ENCODE measurements at regions not wholly inside any gene's neighbourhood (a gene's known extent, or its start where the extent isn't known, plus 50 kb on each side); places are given as distances from the start of the nearest gene placed in this dataset.
"Not testable (repeated sequence)": the region's sequence is repeated elsewhere in the genome, so short reads cannot be mapped to it uniquely, and the experiment has no call there.

GRCh38 chrX:39702636-39703035, 395.1 kb downstream of the BCOR start:
- TF ChIP-seq EZH2 (IDR thresholded peaks at IDR 0.05; ENCODE audit: insufficient read depth, poor library complexity, severe bottlenecking); EZH2phosphoT487 (IDR thresholded peaks at IDR 0.05; ENCODE audit: insufficient read depth, low read depth): not testable (repeated sequence)
